OCI-M1 (cell line): ENCODE measurements at regions not wholly inside any gene's neighbourhood (a gene's known extent, or its start where the extent isn't known, plus 50 kb on each side); places are given as distances from the start of the nearest gene placed in this dataset.
A peak's percentile ranks its signal among the peaks of the same experiment; 100 is the strongest.
"Not testable (repeated sequence)": the region's sequence is repeated elsewhere in the genome, so short reads cannot be mapped to it uniquely, and the experiment has no call there.

Source experiments
- DNase-seq: peaks from one replicate; lab custom pipeline; 2025; lab: John Stamatoyannopoulos, UW

DNA sequence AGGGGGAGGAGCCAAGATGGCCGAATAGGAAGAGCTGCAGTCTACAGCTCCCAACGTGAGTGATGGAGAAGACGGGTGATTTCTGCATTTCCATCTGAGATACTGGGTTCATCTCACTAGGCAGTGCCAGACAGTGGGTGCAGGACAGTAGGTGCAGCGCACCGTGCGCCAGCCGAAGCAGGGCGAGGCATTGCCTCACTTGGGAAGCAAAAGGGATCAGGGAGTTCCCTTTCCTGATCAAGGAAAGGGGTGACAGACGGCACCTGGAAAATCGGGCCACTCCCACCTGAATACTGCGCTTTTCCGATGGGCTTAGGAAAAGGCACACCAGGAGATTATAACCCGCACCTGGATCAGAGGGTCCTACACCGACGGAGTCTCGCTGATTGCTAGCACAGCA lies 121.1 kb upstream of the SESTD1 start:
- DNase-seq: not testable (repeated sequence)

DNA sequence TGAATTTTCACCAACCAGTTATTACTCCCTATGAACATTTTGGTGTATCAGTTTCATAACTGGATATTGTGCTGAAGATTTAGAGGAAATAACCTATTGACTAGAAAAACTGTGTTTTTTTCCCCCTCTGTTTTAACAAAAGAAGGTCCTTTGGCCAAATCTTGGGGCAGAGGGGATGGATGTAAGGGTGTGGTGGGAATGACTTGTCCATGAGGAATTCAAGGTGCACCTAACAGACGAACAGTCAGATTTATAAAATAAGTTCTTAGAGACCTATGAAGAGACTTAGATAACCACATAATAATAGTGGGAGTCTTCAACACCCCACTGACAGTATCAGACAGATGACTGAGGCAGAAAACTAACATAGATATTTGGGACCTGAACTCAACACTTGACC lies 119.3 kb upstream of the SESTD1 start:
- DNase-seq: no peak

DNA sequence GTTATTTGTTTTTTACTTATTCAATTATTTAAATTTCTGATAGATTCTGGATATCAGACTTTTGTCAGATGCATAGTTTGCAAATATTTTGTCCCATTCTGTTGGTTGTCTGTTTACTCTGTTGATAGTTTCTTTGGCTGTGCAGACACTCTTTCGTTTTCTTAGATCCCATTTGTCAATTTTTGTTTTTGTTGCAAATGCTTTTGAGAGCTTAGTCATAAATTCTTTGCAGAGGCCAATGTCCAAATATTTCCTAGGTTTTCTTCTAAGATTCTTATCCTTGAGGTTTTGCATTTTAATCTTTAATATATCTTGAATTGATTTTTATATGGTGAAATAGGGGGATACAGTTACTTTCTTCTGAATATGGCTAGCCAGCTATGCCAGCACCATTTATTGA lies 112.7 kb upstream of the SESTD1 start:
- no peak for DNase-seq

DNA sequence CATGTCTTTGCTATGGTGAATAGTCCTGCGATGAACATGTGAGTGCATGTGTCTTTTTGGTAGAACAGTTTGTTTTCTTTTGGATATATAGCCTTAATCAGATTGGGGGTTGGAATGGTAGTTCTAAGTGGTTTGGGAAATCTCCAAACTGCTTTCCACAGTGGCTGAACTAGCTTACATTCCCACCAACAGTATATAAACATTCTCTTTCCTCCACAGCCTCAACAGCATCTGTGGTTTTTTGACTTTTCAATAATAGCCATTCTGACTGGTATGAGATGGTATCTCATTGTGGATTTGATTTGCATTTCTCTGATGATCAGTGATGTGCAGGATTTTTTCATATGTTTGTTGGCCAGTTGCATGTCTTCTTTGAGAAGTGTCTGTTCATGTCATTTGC lies 112.2 kb upstream of the SESTD1 start:
- no peak for DNase-seq

DNA sequence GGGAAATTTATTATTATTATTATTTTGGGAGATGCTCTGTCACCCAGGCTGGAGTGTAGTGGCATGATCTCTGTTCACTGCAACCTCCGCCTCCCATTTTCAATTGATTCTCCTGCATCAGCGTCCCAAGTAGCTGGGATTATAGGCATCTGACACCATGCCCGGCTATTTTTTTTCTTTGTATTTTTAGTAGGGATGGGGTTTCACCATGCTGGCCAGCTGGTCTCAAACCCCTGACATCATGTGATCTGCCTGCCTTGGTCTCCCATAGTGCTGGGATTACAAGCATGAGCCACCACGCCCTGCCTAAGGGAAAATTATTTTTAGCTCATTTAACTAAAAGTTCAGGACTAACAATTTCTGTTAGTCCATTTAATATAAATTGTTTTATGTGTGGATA lies 109.2 kb upstream of the SESTD1 start:
- no peak for DNase-seq

DNA sequence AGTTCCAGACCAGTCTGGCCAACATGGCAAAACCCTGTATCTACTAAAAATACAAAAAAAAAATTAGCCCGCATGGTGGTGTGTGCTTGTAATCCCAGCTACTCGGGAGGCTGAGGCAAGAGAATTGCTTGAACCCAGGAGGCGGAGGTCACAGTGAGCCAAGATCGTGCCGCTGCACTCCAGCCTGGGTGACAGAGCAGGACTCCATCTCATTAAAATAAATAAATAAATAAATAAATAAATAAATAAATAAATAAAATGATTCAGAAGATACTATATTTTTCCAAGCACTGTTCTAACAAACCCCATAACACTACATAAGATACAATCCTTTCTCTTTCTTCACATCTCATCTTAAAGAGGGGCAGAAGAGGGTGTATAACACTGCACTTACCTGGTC lies 100.9 kb upstream of the SESTD1 start:
- not testable (repeated sequence) for DNase-seq

DNA sequence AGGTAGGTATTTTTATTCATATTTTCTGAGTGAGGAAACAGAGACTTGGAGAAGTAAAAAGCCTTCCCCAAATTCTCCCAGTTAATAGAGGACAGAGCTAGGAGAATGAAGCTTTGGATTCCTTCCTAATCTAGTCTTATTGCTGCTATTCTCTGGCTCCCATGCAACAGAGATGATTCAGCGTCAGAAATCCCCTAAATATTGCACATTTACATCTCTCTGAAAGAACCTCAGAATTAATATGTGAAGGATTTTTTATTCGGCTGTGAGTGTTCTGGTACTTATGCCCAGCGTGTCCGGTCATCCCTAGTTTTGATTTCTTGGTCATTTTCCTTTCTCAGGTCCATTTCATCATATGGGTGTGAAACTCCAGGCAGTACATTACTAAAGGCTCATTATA lies 91.2 kb upstream of the SESTD1 start:
- DNase-seq: no peak

DNA sequence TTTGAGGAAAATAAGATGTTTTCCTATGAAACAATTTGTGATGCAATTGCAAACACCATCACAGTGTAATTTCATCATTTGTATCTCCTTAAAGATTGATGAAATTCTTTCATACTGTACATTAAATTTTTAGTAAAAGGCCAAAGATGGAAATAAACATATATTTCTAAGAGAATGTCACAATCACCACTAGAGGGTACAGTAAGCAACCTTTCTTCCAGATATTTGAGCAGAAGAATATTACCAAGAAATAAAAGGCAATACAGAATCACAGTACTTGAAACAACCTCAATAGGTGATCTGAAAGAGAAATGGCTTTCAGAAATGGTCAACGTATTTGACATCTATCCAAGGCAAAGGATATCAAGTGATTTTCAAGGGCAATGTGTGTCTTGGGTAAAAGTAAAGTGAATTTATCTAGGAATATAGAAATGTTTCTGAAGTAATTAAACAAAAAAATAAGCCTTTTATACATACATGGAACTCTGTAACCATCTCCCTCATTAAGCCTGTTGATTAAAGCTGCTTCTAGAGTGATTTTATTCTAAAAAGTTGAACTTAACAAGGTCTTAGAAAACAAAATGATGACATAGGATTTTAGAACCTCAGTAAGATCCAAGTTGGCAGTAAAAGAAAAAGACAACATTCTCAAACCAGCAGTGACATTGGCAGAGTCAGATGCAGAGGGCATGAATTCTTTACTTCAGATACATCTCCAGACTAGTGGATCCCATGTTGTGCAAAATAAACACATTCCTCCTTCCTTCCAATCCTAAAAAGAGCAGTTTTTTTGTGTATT lies 90.3 kb upstream of the SESTD1 start:
- DNase-seq: peak; percentile 39

DNA sequence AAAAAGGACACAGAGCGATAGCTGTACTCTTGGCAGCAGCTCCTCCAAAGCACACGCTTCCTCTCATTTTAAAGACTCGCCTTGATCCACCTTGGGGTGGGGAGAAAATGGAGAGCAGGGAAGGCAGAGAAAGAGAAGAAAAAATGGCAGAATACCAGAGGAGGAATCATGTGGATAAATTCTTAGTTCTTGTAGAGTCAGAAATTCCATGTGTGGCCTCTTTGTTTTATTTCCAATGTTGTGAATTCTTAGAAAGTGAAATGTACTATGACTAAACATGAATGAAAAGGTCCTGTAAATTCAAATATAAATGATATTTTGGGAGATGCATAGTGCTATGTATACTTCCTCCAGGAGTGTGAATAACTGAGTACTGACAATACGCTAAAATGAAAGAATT lies 89.7 kb upstream of the SESTD1 start:
- no peak for DNase-seq

DNA sequence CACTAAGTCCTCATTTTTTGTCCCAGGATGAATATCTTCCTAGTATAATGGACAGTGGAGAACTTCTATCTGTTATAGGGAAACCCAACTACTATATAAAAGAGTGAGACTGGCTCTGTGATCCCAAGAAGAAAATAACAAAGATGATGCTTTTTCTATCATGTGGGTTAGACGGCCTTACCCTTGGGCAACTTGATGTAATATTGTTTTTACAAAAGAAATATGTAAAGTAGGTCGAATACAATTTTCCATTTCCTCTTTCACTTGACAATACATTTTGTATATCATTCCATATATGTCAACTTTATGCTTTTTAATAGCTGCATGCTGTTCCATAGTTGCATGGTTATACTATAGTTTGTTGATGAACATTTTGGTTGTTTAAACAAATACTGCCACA lies 87.5 kb upstream of the SESTD1 start:
- DNase-seq: no peak

DNA sequence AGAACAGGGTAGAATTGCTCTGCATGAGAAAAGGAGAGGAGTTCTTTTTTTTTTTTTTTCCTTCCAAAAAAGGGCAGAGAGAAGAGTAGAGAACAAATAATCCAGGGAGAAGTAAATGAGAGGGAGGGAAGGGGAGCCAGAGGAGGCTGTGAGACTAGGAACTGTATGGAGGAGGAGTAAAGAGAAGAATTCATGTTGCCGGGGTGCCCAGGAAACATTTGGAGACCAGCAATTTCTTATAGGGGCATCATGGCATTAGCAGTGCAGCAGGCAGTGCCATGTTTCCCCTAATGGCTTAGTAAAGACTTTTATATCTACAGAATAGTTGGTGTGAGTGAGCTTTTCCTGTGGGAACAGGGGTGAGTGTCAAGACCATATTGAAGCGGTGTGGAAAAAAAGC lies 86.4 kb upstream of the SESTD1 start:
- no peak for DNase-seq

DNA sequence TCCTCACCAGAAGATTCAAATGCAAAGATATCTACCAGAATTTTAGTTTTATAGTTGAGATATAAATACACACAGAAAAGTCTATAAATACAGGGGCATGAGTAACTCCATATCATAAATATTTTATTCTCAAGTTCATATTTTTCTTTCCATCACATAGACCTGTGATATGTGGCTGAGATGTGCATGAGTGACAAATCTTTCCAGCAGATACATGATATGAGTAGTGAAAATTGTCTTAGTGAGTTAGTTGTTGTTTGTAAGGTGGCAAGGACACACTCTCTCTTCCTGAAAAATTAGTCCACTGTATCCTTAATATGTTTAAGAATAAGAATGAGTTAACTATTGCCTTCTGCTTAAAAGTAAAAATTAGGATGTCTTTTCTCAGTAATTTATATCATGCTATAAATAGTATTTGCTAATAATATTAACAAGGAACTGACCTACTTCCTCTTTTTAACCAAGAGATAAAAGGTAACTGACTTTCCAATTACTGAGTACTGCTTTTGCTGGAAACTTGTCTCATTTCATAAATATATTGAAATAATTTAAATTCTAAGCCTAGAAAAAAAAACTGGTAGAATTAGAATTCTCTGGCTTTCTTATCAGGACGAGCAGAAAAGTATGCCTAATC lies 85.2 kb upstream of the SESTD1 start:
- no peak for DNase-seq

DNA sequence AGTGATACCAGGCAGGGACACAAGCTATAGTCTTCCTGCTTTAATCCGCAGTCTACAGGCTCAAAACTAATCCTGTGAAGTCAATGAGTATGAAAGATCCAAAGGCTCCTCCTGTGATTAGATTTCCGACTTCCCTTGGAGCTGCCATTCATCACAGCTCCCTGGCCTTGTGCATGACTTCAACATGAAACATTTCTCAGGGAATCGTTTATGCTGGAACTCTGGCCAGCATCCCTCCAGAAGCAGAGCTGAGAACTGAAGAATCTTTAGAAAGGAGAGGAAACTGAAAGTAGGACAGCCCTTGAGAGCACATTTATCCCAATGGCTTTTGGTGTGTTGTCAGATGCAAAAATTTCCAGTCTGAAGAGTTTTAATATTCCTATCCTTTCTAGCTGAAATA lies 84.3 kb upstream of the SESTD1 start:
- no peak for DNase-seq

DNA sequence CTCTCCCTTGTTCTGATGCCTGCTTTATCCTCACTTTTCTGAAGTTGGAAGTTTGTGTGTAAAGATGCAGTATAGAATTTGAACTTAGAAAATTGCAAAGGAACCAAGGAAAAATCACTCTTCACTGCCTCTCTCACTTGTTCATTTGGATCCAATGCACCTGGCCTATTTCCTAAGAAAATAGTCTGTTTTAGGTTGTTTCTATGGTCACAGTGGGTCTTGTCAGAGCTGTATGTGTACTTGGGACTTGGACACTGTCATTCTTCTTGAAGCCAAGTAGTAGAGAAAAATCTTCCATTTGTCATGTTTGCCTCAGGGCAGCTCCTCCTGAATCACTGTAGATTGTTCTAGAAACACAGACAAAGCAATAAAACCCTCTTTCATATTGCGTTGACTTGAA lies 80.3 kb upstream of the SESTD1 start:
- no peak for DNase-seq

DNA sequence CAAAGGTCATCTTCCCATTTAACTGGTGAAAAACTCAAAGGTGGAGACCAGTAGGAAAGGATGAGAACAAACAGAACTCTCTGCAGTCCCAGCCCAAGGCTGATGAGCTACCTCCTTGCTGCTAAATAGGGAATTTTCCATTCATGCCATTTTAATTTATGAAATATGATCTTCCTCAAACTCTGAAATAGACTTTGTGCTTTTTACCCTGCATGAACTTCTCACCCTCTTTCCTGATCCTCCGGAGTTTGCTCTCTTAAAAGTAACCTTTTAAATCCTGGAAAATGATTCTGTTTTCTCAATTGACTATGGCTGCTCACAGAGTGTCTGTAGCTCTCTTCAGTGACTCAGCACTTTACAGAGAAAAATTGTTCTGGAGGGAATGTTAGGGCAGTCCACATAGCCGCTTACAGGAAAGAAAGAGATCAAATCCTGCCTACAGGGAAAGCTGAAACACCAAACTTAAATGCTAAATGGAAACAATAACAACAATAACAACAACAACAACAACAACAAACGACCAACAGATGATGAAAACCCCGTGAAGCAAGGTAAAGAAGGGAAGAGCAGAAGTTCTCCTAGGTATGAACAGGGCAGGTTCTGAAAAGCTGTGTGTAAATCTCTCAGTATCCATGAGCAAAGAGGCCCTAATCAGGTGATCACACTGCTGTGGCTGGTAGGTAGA lies 79.8 kb upstream of the SESTD1 start:
- peak; percentile 64 for DNase-seq

DNA sequence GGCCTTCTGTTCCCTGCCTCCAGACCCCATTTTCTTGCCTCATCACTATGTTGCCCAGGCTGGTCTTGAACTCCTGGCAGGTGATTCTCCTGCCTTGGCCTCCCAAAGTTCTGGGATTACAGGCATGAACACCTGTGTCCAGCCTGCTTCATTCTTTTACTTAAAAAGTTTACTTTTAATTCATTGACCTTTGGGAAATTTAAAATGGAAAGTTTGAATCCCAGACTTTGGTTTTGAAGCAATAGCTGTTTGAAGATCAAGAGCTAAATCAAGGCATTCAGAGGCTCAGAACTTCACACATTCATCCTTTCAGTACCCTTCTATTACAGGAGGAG lies 79.3 kb upstream of the SESTD1 start:
- DNase-seq: no peak

DNA sequence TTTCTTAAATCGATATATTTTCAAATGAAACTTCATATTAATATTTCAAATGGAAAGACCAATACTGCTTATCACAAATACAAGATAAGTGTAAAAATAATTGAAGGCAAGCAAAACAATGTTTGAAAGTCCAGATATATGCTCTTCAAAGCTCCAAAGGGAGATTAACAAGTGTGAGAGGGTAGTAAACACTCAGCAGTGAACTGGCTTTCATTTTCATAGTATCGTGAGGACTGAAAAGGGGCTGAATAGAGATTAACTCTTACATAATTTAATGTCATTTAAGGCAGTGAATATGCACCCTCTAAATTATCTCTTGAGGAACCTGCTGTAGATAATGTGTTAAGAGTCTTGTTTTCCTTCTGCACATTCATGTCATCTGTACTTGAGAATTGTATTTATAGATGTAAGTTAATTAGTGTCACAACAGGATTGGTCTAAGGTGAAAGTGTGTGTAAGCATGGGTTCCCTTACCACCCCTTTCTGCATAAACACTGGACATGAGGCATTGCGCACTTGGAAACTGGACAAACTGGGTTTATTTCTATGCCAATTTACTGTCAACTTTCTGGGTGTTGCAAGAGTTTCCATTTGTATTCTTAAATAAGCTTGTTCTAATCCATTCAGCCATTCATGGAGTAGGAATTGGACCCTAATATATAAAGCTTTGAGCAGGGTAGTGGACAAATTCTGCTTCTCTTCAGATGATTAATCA lies 76.7 kb upstream of the SESTD1 start:
- peak; percentile 61 for DNase-seq

DNA sequence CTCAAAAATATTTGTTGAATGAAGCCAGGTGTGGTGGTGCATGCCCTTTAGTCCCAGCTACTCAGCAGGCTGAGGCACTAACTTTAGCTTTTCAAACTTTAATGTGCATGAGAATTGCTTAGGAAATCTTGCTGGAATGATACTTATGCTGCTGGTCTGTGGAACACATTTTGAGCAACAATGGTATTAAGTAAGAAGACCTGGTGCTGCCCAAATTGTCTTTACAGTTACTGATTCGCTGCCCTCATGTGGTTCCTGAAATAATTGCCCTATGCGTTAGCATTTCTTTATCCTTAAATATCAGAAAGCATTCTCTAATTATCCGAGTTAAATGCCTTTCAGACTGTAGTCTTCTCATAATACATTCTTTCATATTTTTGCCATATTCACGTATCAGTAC lies 76.0 kb upstream of the SESTD1 start:
- DNase-seq: peak; percentile 69

DNA sequence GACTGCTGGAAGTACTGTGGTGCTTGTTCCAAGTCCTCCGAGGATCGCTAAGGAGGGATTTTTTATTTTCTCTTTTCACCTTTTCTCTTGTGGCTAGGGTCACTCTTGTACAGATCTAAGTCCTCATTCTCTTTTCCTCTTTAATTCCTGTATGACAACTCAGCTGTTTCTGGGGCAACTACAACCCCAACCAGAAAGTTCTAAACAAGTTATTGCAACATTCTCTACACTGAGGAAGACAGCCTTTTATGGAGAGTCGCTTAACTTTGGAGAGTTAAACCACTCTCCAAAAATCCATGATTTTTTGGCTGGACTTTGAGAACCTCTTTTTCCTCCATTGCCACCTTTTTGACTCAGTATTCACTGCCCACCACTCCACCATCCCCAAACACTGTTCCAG lies 74.0 kb upstream of the SESTD1 start:
- peak; percentile 10 for DNase-seq

DNA sequence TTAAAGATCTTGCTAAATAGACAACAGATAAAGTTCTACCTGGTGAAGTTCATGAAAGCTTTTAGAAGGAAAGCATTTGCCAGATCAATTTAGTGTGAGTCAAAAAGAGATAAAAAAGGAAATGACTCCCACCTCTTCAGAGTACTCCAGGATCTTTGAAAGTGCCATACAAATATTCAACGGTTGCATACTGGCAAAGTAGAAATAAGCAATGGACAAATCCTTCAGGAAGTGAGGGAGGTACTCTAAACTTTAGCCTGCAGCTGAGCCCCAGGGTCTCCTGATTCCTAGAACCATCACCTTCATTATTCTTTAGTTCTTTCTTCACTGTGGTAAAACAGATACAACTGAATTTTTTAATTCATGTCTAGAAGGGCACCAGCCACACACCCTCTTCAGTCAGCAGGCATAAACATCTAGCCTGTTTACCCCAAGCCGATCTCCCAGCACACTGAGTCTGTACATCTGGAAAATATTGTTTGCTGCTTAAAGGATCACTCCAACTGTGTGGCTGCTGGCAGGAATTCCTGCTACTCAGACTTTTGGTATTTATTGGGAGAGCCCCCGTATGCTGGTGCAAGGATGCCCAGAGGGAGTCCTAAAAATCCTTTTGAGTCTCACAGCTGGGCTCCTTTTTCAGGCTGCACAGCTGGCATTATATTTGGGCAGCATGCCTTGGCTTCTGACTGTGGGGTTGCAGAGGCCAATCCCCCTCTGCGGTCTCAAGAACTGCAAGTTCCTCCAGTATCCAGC lies 72.3 kb upstream of the SESTD1 start:
- DNase-seq: no peak

DNA sequence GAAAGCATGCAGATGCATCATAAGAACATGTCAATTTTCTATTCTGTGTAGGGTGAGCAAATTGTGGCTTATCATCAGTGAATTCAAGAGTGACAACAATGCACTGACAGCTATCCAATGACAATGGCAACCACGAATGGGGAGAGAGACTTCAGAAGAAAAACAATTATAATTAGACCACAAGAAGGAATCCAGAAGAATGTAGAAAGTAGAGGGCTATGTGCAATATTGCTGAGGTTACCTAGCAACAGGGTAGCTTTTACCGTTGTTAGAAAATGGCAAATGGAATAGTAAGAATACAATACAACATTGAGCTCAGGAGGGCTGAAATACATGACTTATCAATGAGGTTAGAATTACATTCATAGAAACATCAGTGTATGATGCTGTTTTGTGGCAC lies 71.1 kb upstream of the SESTD1 start:
- DNase-seq: no peak

DNA sequence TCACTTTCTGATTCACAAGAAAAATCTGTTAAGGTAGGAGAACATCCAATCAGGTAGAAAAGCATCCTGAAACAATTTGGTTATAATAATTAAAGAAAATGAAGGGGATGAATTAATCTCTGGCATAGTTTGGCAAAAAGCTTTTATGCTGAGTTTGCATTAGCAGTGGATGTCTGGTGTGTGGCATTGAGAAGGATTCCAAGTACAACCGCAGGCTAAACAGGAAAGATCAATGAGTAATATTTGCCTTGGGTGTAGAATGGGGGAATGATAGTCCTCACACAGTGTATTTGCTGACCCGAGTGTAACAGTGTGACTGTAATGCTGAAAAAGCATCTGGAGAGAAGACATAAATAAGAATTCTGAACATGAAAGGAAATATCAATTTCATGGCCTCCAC lies 68.3 kb upstream of the SESTD1 start:
- peak; percentile 23 for DNase-seq
